Activated CD8-positive, alpha-beta memory T cell treated with anti-CD3 and anti-CD28 coated beads, Interleukin-2, amount 10 ng/mL, durations not matched to agents 7 days and 5 days (primary cell): ENCODE measurements at regions not wholly inside any gene's neighbourhood (a gene's known extent, or its start where the extent isn't known, plus 50 kb on each side); places are given as distances from the start of the nearest gene placed in this dataset.
"Not testable (repeated sequence)": the region's sequence is repeated elsewhere in the genome, so short reads cannot be mapped to it uniquely, and the experiment has no call there.

Experiments used
- ATAC-seq: fragments of 150-1000 bp; cut with Tn5 transposase; one replicate; pipeline ENCODE4 v1.10.0; 2021; ENCODE audit warnings: moderate library complexity
- CTCF ChIA-PET: fragments of 350-600 bp; sonication (Branson Sonifier 250); formaldehyde crosslinking; loops from one replicate; lab custom pipeline; 2021; ENCODE audit warnings: antibody characterized with exemption; lab: Charles Lee
- DNase-seq: peaks from one replicate; pipeline ENCODE4 v3.0.0-alpha.2; 2020
- H3K27ac Mint-ChIP-seq: one replicate; pipeline ENCODE4 v1.8.0; 2021; ENCODE audit warnings: mild to moderate bottlenecking, mixed read lengths
- H3K27me3 Mint-ChIP-seq: one replicate; pipeline ENCODE4 v1.8.0; 2021; ENCODE audit warnings: mixed read lengths
- H3K36me3 Mint-ChIP-seq: one replicate; pipeline ENCODE4 v1.8.0; 2021; ENCODE audit warnings: mild to moderate bottlenecking, mixed read lengths
- H3K4me1 Mint-ChIP-seq: one replicate; pipeline ENCODE4 v1.8.0; 2021; ENCODE audit warnings: mixed read lengths
- H3K4me3 Mint-ChIP-seq: one replicate; pipeline ENCODE4 v1.8.0; 2021; ENCODE audit warnings: mild to moderate bottlenecking, moderate library complexity, mixed read lengths
- H3K9me3 Mint-ChIP-seq: one replicate; pipeline ENCODE4 v1.8.0; 2022; ENCODE audit warnings: low read depth, mixed read lengths

DNA sequence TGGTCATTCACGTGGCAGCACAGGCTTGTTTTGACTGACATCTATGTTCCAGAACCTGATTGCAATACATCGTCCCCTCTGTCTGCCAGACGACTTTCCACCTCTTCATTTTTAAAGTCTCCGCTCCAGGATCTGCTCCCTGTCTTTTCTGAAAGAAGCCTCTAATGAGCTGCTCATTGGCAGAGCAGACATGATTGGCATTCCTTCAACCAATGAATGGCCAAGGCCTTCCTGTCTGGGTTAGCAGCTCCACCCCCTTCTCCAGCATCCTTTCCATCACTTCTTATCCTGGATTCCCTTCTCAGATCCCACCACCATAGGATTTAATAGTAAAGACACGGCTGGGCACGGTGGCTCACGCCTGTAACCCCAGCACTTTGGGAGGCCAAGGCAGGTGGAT, 202.7 kb upstream of the KLF3 start:
- Mint-ChIP-seq H3K27me3 (peaks cover 2% of the 10 kb centered on the region), H3K36me3 (no peaks in the 10 kb centered on the region), H3K4me3 (no peak overlapping the region), H3K27ac (no peak overlapping the region), H3K4me1 (no peaks in the 10 kb centered on the region), H3K9me3 (no peaks in the 10 kb centered on the region)
- DNase-seq (no peak), ATAC-seq (no peak)
- CTCF ChIA-PET: no interaction called here

DNA sequence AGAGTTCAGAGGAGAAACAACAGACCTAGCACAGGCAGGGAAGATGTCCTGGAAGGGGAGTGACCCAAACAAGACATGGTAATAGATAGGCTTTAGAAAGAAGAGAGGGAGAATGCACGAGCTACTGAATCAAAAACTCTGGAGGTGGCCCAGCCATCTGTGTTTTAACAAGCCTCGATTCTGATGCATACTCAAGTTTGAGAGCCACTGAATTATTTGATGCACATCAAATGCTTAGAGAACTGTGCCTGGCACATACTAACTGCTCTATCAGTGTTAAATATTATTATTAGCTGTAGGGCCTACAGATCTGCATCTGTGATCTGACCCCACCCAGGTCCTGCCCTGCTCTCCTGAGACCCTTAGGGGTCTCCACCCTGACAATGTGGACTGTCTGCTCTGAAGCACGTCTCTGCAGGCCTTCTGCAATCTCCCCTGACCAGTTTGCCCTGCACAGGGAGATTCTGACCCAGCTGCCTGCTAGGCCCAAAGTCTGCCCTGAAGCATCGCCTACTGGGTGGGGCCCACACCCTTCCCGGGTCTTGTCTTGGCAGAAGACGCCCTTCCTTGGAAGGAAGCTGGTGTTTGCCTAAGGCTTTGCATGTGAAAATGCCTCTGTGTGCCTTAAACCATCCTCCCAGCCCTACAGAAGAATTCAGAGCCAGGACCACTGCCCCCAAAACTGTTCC, 201.5 kb upstream of the KLF3 start:
- H3K27ac Mint-ChIP-seq: no peak overlapping the region
- H3K9me3 Mint-ChIP-seq: peaks cover 4% of the 10 kb centered on the region
- DNase-seq (no peak), ATAC-seq (no peak)
- CTCF ChIA-PET: no interaction called here
- peaks cover 4% of the 10 kb centered on the region for H3K36me3 Mint-ChIP-seq
- H3K4me1 Mint-ChIP-seq: no peaks in the 10 kb centered on the region
- no peaks in the 10 kb centered on the region for H3K27me3 Mint-ChIP-seq
- no peak overlapping the region for H3K4me3 Mint-ChIP-seq

DNA sequence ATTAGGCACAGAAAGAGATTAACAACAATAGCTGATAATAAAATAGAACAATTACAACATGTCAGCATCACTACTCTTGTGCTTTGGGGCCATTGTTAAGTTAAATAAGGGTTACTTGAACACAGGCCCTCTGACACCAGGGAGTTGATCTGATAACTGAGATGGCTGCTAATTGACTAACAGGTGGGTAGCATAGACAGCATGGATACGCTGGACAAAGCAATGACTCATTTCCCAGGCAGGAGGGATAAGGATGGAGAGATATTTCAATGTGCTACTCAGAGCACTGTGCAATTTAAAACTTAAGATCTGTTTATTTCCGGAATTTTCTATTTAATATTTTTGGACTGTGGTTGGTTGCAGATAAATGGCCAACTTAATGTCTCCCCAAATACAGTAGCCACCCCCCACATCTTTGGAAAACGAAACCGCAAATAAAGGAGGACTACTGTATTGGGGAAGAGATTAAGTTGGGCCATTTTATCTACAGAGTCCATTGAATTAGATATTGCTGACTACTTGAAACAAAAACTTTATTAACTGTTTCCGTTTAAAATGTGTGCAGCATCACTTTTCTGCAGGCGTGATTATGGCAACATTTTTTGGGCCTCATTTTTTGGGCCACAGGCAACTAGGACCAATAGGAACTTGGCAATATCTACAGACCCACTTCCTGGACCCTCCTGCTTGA, 200.6 kb upstream of the KLF3 start:
- Mint-ChIP-seq H3K4me1 (no peaks in the 10 kb centered on the region), H3K27me3 (no peaks in the 10 kb centered on the region), H3K27ac (no peak overlapping the region), H3K36me3 (peaks cover 4% of the 10 kb centered on the region), H3K9me3 (peaks cover 4% of the 10 kb centered on the region), H3K4me3 (no peak overlapping the region)
- ATAC-seq (no peak), DNase-seq (no peak)
- CTCF ChIA-PET: no interaction called here

DNA sequence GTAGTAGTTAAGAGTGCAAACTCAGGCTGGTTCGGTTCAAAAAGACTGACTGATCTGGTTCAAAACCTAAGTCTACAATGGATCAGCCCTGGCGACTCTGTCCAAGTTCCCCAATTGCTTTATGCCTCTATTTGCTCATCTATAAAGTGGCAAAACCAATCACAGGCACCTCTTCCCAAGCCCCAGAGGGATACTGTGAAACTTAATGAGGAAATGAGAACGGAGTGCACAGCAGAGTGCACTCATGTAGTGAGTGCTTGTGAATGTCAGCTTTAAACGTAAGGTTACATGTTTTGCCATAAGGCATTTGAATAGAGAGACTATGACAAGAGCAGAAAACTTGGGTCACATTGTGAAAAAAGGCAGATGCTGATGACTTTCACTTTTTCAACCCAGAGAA, 199.7 kb upstream of the KLF3 start:
- no peak for ATAC-seq
- Mint-ChIP-seq H3K4me3 (no peak overlapping the region), H3K36me3 (peaks cover 4% of the 10 kb centered on the region), H3K9me3 (peaks cover 4% of the 10 kb centered on the region), H3K4me1 (no peaks in the 10 kb centered on the region), H3K27ac (no peak overlapping the region), H3K27me3 (no peaks in the 10 kb centered on the region)
- no peak for DNase-seq
- CTCF ChIA-PET: no interaction called here

DNA sequence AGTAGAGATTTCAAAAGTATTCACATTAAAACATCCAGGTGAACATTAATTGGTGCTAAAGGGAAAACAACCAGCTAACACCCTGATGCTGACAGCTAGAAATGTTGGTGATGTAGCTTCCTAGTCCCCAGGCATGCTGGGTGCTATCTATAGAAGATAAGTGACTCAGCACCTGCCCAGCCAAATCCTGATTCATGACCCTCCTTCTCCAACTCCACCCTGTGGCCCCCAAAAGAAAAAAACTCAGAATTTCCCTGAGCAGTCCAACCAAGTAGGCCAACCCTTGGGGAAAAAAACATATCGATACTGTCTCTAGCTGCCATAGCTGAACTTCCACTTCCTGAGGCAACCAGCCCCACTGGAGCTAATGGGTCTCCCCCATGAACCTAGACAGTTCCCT, 197.6 kb upstream of the KLF3 start:
- no peak for ATAC-seq

DNA sequence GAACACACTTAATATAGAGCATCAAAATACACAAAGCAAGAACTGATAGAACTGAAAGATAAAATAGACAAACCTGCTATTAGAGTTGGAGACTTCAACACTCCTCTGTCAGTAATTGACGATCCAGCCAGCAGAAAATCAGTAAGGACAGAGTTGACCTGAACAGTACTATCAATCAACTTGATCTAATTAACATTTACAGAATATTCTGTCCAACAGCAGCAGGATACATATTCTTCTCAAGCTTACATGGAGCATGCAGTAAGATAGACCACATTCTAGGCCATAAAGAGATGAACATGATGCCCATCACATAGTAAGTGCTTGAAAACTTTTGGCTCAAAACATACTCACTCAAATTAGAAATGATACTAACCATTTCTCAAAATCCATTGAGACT, 196.7 kb upstream of the KLF3 start:
- Mint-ChIP-seq H3K4me3 (no peak overlapping the region), H3K27me3 (no peaks in the 10 kb centered on the region), H3K36me3 (peaks cover 6% of the 10 kb centered on the region), H3K9me3 (peaks cover 4% of the 10 kb centered on the region), H3K4me1 (no peaks in the 10 kb centered on the region), H3K27ac (no peak overlapping the region)
- ATAC-seq (no peak), DNase-seq (no peak)
- CTCF ChIA-PET: no interaction called here

More for the DNA sequence above, 197.6 kb upstream of the KLF3 start:
- Mint-ChIP-seq H3K4me3 (no peak overlapping the region), H3K27ac (no peak overlapping the region), H3K4me1 (no peaks in the 10 kb centered on the region), H3K36me3 (peaks cover 6% of the 10 kb centered on the region), H3K27me3 (no peaks in the 10 kb centered on the region), H3K9me3 (peaks cover 4% of the 10 kb centered on the region)
- DNase-seq: no peak
- CTCF ChIA-PET: no interaction called here

DNA sequence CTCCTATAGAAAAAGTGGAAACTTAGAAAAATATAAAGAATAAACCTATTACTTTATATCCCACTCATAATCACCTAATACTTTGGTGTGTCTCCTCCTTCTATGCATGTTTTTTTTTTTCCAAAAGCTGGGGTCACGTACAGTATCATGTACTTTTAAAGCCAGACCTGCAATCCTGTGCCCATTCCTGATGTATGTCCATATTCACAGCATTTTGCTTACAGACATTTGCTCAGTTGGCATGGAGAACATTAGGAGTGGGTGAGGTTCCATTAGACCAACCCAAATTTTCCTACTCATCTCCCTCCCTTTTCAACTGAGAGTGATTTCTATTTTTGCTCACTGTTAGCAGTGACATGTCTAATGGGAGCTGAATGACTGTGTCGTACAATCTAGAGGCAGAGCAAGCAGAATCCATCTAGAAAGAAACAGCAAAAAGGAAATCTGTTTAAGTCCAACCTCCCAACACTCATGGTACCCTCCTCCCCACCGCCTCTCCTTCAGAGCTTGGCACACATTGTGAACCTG, 195.6 kb upstream of the KLF3 start:
- Mint-ChIP-seq H3K36me3 (peaks cover 6% of the 10 kb centered on the region), H3K27me3 (no peaks in the 10 kb centered on the region), H3K4me3 (no peak overlapping the region), H3K9me3 (peaks cover 4% of the 10 kb centered on the region), H3K4me1 (no peaks in the 10 kb centered on the region), H3K27ac (no peak overlapping the region)
- CTCF ChIA-PET: no interaction called here
- ATAC-seq (no peak), DNase-seq (no peak)

DNA sequence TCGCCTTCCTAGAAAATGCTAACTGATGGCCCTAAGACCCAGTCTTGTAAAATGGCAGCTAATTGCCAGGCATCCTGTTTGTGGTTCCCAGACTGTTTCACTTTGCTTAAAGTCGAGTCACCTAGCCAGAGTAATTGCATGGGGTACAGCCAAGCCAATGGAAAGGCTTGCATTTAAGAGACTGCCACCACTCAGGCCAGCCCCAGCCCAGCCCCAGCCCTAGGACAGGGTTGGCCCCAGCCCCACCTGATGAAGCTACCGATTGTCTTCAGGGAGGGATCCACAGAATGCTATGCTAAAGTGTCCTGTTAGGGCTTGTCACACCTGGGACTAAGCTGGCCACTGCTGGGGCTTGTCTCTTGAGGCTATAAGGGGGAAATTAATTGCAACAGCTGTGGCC, 194.6 kb upstream of the KLF3 start:
- H3K27me3 Mint-ChIP-seq: no peaks in the 10 kb centered on the region
- peaks cover 4% of the 10 kb centered on the region for H3K9me3 Mint-ChIP-seq
- ATAC-seq (no peak), DNase-seq (no peak)
- H3K27ac Mint-ChIP-seq: no peak overlapping the region
- H3K4me3 Mint-ChIP-seq: no peak overlapping the region
- H3K4me1 Mint-ChIP-seq: no peaks in the 10 kb centered on the region
- H3K36me3 Mint-ChIP-seq: peaks cover 6% of the 10 kb centered on the region
- CTCF ChIA-PET: no interaction called here

DNA sequence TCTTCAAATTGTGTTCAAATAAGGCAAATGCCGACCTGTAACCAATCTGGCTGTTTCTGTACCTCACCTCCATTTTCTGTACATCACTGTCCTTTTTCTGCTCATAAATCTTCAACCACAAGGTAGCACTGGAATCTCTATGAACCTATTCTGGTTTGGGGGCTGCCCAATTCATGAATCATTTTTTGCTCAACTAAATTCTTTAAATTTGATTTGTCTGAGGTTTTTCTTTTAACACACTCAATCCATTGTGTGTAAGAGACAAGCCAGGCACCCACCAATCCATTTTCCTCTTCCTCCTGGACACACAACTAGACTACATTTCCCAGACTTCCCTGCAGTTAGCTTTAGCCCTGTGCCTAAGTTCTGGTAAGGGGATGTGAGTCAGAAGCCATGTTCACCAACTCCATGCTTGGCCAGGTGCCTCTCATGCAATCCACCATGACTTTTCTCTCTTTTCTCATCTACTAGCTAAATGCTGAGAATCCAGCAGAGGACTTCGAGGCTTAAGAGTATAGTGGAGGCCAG, 193.2 kb upstream of the KLF3 start:
- no peaks in the 10 kb centered on the region for H3K27me3 Mint-ChIP-seq
- H3K4me1 Mint-ChIP-seq: no peaks in the 10 kb centered on the region
- no peak overlapping the region for H3K4me3 Mint-ChIP-seq

DNA sequence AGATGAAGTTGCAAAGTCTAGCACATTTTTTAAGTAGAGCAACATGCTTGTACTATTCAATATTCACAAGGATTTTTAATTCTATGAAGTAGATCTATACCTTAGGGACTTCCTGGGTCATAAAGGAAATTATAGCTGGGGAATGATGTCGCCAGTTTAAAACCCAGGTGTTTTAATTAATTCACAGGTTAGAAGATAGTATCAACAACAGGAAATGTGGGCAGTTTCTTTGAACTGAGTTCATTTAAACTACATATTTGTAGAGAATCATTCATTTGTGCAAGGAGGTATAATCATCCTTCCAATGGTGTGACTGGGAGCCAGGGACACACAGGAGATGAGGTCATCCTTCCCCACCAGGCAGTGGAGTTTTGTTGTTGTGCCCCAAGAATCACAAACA, 181.3 kb upstream of the KLF3 start:
- no peaks in the 10 kb centered on the region for H3K36me3 Mint-ChIP-seq
- no peaks in the 10 kb centered on the region for H3K4me1 Mint-ChIP-seq
- no peak overlapping the region for H3K4me3 Mint-ChIP-seq
- peaks cover 2% of the 10 kb centered on the region for H3K9me3 Mint-ChIP-seq
- no peaks in the 10 kb centered on the region for H3K27me3 Mint-ChIP-seq
- DNase-seq: no peak
- no peak overlapping the region for H3K27ac Mint-ChIP-seq
- CTCF ChIA-PET: no interaction called here
- no peak for ATAC-seq

More for the DNA sequence above, 193.2 kb upstream of the KLF3 start:
- H3K36me3 Mint-ChIP-seq: peaks cover 6% of the 10 kb centered on the region
- H3K27ac Mint-ChIP-seq: no peak overlapping the region
- peaks cover 4% of the 10 kb centered on the region for H3K9me3 Mint-ChIP-seq
- ATAC-seq (no peak), DNase-seq (no peak)
- CTCF ChIA-PET: no interaction called here

DNA sequence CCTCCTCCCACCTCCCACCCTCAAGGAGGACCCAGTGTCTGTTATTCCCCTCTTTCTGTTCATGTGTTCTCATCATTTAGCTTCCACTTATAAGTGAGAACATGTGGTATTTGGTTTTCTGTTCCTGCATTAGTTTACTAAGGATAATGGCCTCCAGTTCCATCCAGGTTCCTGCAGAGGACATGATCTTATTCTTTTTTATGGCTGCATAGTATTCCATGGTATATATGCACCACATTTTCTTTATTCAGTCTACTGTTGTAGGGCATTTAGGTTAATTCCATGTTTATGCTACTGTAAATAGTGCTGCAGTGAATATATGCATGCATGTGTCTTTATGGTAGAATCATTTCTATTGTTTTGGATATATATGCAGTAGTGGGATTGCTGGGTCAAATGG, 180.4 kb upstream of the KLF3 start:
- ATAC-seq, CTCF ChIA-PET, H3K4me3 Mint-ChIP-seq, DNase-seq, H3K27me3 Mint-ChIP-seq, H3K27ac Mint-ChIP-seq, H3K9me3 Mint-ChIP-seq, H3K4me1 Mint-ChIP-seq, H3K36me3 Mint-ChIP-seq: not testable (repeated sequence)

DNA sequence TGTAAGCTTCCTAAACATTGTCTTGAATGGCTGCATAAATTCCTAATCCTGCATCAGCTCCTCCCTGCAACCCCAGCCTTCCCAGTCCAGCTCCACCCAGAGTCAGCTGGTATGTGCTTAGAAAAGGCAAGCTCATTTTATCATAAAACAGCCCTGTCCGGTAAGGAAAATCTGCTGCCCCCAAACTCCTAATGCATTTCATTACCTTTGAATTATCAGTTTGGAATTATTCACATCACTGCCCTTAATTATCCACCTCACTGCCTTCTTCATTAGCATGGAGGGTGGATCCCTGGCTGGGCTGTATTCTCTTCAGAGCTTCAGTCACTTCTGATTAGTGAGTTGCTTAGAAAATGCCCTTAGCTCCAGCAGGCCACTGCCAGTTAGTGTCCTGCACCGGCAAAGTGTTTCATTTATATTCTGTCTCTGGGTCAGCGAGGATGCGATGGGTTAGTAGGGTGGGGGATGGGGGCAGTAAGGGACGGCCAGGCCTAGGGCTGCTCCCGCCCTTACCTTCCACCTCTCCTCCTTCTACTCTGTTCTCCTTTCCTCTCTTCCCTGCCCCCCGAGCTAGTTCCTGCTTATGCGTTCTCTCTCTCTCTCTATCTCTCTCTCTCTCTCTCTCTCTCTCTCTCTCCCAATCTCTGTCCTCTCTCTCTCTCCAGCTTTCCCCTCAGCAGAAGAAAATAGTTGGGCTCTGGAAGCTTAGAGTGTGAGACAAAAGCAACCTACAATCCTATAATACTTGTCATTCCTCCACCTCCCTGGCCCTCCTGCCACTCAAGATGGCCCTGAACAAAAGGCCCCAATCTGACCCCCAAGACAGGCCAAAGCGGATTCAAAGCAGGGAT, 174.8 kb upstream of the KLF3 start:
- Mint-ChIP-seq H3K27ac (no peak overlapping the region), H3K27me3 (peaks cover 3% of the 10 kb centered on the region), H3K4me1 (peaks cover 11% of the 10 kb centered on the region), H3K4me3 (no peak overlapping the region), H3K36me3 (no peaks in the 10 kb centered on the region), H3K9me3 (no peaks in the 10 kb centered on the region)
- ATAC-seq (no peak), DNase-seq (no peak)
- CTCF ChIA-PET: no interaction called here

DNA sequence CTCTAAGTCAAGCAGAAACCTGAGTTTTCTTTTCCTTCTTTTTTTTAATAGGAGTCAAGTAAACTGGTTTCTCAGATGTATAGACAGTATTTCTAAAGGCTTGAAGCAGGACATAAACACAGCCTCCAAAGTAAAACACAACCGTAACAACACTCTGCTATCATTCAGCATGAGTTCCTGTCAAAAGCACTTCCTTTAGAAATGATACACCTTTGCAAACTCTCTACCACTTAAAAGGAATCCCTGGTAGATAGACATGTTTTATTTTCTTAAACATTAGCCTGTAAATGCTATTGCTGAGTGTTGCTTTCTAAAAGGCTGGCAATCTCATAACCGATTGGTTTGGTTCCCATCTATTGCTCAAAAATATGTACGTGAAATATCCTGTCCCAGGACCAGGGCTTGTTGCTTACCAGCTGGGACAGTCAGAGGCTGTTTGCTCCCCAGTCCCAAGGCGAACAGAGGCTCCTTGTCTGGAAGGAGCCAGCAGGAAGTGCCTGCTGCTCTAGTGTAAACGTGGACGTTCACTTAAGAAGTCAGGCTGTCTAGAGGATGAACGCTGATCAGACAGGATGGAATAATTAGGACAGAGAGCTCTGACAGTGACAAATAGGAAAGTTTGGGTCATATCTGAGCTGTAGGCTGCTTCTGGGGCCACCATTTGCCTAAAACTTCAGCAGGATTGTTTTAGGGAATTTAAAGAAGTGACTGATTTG, 173.9 kb upstream of the KLF3 start:
- peaks cover 11% of the 10 kb centered on the region for H3K4me1 Mint-ChIP-seq
- peaks cover 3% of the 10 kb centered on the region for H3K27me3 Mint-ChIP-seq
- H3K36me3 Mint-ChIP-seq: no peaks in the 10 kb centered on the region
- CTCF ChIA-PET: no interaction called here
- DNase-seq (no peak), ATAC-seq (no peak)
- H3K27ac Mint-ChIP-seq: no peak overlapping the region
- no peaks in the 10 kb centered on the region for H3K9me3 Mint-ChIP-seq
- no peak overlapping the region for H3K4me3 Mint-ChIP-seq
